IPS-15b (cell line): ENCODE measurements at regions not wholly inside any gene's neighbourhood (a gene's known extent, or its start where the extent isn't known, plus 50 kb on each side); places are given as distances from the start of the nearest gene placed in this dataset.
"Not testable (repeated sequence)": the region's sequence is repeated elsewhere in the genome, so short reads cannot be mapped to it uniquely, and the experiment has no call there.

ENCODE experiments used
- H3K27me3 ChIP-seq: one replicate; pipeline ENCODE4 v1.6.1; 2013; ENCODE audit warnings: low read length; ENCODE audit not compliant: control insufficient read depth, insufficient read depth
- H3K36me3 ChIP-seq: one replicate; pipeline ENCODE4 v1.6.1; 2013; ENCODE audit warnings: low read length; ENCODE audit not compliant: control insufficient read depth, insufficient read depth
- H3K4me1 ChIP-seq: one replicate; pipeline ENCODE4 v1.6.1; 2013; ENCODE audit warnings: mild to moderate bottlenecking, low read length; ENCODE audit not compliant: control insufficient read depth, insufficient read depth
- H3K4me3 ChIP-seq: one replicate; pipeline ENCODE4 v1.5.1; 2013; ENCODE audit warnings: low read depth, low read length
- H3K9ac ChIP-seq: one replicate; pipeline ENCODE4 v1.6.1; 2013; ENCODE audit warnings: low read depth, mild to moderate bottlenecking, low read length
- H3K9me3 ChIP-seq: one replicate; pipeline ENCODE4 v1.6.1; 2013; ENCODE audit warnings: mild to moderate bottlenecking, low read length; ENCODE audit not compliant: control insufficient read depth, insufficient read depth

DNA sequence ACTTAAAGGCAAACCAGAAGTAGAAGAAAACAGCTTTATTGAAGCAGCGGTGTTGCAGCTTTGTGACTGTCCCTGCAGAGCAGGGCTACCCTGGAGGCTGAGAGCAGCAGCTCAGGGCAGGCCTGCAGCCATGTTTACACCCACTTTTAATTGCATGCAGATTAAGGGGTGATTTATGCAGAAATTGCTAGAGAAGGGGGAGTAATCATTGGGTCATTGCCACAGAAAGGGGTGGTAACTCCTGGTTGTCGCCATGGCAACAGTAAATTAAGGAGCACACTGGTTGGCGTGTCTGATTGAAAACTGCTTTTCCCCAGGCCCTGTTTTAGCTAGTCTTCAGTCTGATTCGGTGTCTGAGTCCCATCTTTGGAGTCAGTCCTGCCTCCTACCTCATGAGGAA, 195.4 kb upstream of the HDAC4 start:
- Histone ChIP-seq H3K36me3 (no peaks in the 10 kb centered on the region), H3K27me3 (no peaks in the 10 kb centered on the region), H3K9me3 (no peaks in the 10 kb centered on the region), H3K9ac (no peak overlapping the region), H3K4me1 (no peaks in the 10 kb centered on the region), H3K4me3 (no peak overlapping the region)

DNA sequence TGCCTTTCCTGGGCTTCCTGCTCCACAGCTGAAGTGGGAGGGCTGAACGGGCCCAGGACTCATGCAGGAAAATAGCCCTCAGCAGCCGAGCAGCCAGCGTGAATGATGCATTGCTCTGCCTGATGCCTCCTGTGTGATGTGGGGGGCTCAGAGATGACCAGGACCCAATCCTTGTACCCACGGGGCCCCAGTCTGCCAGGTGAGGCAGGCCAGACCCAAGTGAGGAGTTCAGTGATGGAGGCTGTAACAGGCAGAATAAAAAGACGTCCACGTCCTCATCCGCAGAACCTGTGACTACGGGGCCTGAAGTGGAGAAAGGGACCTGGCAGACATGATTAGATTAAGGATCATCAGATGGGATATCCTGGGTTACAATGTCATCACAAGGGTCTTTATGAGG, 194.9 kb upstream of the HDAC4 start:
- Histone ChIP-seq H3K36me3 (no peaks in the 10 kb centered on the region), H3K9ac (no peak overlapping the region), H3K4me3 (no peak overlapping the region), H3K4me1 (no peaks in the 10 kb centered on the region), H3K27me3 (no peaks in the 10 kb centered on the region), H3K9me3 (no peaks in the 10 kb centered on the region)

DNA sequence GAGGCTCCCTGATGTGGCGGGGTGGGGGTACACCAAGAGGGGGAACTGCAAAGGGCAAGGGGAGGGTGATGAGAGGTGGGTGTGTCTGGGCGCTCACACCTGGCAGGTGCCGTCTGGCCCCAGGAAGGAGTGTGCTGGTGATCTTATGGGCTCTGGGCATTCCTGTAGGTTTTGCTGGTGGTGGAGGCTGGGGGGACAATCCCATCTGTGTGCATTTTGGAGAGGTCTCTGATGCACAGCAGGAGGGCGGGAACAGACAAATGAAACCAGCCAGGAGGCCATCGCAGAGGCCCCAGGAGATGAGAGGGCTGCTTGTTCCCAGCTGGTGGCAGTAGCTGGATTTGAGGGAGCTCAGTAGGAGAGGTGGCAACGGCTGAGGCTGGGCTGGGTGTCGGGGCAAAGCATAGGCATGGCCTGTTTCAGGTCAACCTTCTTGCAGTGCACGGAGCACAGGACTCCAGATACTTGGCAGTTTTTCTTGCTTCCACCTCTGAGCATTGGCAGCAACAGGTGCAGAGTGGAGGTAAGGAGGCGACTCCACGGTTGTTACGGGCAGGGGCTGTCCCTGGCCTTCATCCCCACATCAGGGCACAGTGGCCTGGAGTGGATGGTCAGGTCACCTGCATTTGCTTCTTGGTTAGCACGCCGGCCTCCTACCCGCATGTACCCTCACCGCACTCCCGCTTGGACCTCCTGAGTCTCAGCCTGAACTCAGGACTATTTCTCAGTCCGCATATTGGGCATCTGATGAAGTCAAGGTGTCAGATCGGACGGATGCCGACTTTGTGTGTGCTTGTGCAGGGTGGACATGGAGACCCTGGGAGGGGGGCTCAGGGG, 194.2 kb upstream of the HDAC4 start:
- H3K36me3 ChIP-seq, result no peaks in the 10 kb centered on the region
- no peak overlapping the region for H3K4me3 ChIP-seq
- H3K27me3 ChIP-seq, result no peaks in the 10 kb centered on the region
- H3K9me3 ChIP-seq, result no peaks in the 10 kb centered on the region
- H3K4me1 ChIP-seq, result no peaks in the 10 kb centered on the region
- H3K9ac ChIP-seq, result no peak overlapping the region

DNA sequence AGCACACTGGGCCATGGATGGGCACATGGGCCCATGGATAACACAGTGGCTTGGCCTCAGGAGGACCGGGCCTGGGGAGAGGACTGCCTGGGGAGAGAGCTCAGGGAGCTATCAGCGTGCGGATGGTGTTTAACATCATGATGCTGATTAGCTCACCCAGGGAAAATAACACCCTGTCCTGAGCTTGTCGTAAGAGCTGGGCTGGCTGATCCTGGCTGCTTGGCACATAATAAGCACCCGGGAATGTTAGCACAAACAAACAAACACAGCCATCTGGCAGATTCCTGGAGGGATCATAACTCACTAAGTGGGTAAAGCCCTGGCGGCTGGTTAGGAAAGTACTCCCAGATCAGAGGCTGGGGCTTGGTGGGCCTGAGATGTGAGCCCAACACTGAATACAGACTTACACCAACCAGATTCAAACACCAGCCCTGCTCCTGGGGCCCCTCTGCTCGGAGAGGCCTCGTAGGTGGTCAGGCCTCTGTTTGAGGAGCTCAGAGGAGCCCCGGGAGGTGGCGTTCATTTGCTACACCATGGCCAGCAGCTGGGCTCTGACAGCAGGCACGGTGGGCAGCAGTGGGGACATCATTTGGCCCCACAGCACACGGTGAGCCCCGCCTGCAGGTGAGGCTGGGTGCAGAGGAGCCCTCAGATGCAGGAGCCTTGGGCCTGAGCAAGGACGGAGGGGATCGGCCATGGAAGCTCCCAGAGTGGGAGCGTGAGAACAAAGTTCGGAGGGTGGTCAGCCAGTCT, 193.4 kb upstream of the HDAC4 start:
- no peaks in the 10 kb centered on the region for H3K4me1 ChIP-seq
- H3K27me3 ChIP-seq, result no peaks in the 10 kb centered on the region
- no peaks in the 10 kb centered on the region for H3K9me3 ChIP-seq
- no peak overlapping the region for H3K4me3 ChIP-seq
- no peaks in the 10 kb centered on the region for H3K36me3 ChIP-seq
- H3K9ac ChIP-seq, result no peak overlapping the region

DNA sequence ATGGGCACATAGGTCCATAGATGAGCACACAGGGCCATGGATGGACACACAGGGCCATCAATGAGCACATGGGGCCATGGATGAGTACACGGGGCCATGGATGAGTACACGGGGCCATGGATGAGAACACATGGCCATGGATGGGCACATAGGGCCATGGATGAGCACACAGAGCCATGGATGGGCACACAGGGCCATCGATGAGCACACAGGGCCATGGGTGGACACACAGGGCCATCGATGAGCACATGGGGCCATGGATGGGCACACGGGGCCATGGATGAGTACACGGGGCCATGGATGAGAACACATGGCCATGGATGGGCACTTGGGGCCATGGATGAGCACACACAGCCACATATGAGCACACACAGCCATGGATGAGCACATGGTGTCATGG, 192.6 kb upstream of the HDAC4 start:
- H3K36me3 ChIP-seq, result no peaks in the 10 kb centered on the region
- H3K27me3 ChIP-seq, result no peaks in the 10 kb centered on the region
- H3K9me3 ChIP-seq, result no peaks in the 10 kb centered on the region
- H3K9ac ChIP-seq, result no peak overlapping the region
- H3K4me1 ChIP-seq, result no peaks in the 10 kb centered on the region
- H3K4me3 ChIP-seq, result no peak overlapping the region

DNA sequence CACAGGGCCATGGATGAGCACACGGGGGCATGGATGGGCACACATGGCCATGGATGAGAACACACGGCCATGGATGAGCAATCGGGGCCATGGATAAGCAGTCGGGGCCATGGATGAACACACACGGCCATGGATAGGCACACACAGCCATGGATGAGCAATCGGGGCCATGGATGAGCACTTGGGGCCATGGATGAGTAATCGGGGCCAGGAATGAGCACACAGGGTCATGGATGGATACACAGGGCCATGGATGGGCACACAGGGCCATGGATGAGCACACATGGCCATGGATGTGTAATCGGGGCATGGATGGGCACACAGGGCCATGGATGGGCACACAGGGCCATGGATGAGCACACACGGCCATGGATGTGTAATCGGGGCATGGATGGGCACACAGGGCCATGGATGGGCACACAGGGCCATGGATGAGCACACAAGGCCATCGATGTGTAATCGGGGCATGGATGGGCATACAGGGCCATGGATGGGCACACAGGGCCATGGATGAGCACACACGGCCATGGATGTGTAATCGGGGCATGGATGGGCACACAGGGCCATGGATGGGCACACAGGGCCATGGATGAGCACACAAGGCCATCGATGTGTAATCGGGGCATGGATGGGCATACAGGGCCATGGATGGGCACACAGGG, 191.9 kb upstream of the HDAC4 start:
- H3K9me3 ChIP-seq, H3K9ac ChIP-seq: not testable (repeated sequence)

DNA sequence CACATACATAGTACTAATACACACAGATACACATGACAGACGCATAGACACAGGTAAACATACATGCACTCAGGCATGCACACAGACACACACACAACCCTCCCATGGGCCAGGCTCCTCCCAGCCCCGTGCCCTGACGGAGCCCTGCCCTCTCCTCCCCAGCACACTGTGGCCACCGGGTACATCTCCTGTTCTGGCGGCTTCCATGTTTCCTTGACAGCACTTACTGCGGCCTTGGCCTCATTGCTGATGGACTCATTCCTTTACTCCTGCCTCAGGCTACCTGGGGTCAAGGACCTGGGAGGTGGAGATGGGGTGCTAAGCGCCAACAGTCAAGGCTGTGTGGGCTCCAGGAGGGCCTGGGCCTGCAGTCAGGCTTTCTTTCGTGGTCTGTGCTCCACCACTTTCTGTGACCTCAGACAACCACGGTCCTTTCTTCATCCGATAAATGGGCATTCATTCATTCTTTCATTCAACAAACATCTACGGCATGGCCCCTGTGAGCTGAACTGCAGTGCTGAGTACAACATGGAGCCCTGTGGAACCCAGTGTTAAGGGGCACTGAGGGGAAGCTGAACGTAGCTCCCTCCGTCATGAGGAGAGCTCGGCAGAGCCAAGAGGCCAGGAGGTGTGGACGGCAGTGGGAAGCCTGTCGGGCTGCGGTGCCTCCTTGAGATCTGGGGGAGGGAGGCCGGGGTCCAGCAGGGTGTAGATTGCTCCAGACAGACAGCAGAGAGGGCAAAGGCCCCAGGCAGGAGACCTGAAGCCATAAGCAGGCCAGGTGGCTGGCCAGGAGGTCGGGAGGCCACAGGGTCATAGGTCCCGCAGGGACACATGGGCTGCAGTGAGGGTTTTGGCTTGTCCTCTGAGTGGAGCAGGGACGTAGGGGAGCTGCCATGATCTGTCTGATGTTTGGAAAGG, 190.4 kb upstream of the HDAC4 start:
- no peak overlapping the region for H3K9ac ChIP-seq
- no peaks in the 10 kb centered on the region for H3K27me3 ChIP-seq
- H3K36me3 ChIP-seq, result no peaks in the 10 kb centered on the region
- H3K9me3 ChIP-seq, result no peaks in the 10 kb centered on the region
- H3K4me3 ChIP-seq, result no peak overlapping the region
- no peaks in the 10 kb centered on the region for H3K4me1 ChIP-seq

More for the DNA sequence above, 191.9 kb upstream of the HDAC4 start:
- not testable (repeated sequence) for H3K27me3 ChIP-seq, H3K4me3 ChIP-seq, H3K4me1 ChIP-seq, H3K36me3 ChIP-seq

DNA sequence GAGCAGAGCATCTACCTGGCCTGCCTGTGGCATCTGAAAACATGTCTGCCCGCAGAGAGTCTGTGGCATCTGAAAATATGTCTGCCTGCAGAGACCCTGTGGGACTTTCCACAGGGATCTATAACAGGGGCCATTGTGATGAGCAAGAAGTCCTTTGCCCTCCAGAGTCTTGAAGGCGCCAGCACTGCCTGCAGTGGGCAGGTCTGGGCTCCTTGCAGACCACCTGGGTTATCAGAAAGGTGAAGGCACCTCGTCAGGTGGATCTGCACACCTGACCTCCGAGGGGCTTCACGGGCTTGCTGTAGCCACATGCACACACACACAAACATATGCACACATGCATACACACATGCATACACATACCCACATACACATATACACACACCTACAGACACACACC, 189.5 kb upstream of the HDAC4 start:
- H3K27me3 ChIP-seq, result no peaks in the 10 kb centered on the region
- no peak overlapping the region for H3K9ac ChIP-seq
- H3K4me1 ChIP-seq, result no peaks in the 10 kb centered on the region
- H3K36me3 ChIP-seq, result no peaks in the 10 kb centered on the region
- no peaks in the 10 kb centered on the region for H3K9me3 ChIP-seq
- no peak overlapping the region for H3K4me3 ChIP-seq

DNA sequence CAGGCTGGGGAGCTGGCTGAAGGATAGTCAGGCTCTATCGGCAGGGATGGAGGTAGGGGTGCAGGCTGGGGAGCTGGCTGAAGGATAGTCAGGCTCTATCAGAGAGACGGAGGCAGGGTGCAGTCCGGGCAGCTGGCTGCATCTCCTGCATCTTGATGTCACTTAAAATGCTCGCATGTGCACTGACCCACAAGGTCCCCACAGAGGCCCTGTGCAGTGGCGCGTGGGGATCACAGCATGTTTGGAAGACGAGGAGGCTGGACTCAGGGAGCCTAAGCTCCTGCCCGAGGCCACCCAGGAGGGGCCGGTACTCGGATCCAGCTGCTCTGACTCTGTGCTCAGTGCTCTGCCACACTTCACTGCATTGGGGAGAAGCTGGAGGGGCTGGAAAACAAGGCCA, 189.0 kb upstream of the HDAC4 start:
- no peak overlapping the region for H3K4me3 ChIP-seq
- H3K9ac ChIP-seq, result no peak overlapping the region
- no peaks in the 10 kb centered on the region for H3K4me1 ChIP-seq
- H3K9me3 ChIP-seq, result no peaks in the 10 kb centered on the region
- no peaks in the 10 kb centered on the region for H3K27me3 ChIP-seq
- H3K36me3 ChIP-seq, result no peaks in the 10 kb centered on the region

DNA sequence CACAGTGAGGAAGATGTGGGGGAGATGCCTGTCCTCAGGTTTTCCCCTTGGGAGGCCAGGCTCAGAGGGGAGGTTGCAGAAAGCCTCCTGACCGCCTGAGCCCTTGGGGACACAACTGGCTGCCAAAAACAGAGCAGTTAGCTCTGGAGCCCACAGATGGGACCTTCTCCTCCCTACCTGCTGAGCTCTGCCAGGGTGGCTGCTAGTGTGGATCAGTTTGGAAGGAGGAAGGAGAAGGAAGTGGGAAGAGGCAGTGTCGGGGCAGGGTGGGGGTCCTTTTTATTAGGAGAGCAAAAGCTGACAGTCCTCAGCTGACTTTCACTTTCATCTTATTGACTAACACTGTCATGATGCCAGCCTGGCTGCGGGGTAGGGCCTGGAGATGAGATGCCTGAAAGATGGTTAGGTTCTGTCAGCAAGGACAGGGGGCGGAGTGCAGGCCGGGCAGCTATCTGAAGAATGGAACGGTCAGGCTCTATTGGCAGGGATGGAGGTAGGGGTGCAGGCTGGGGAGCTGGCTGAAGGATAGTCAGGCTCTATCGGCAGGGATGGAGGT, 188.5 kb upstream of the HDAC4 start:
- no peaks in the 10 kb centered on the region for H3K36me3 ChIP-seq
- no peaks in the 10 kb centered on the region for H3K27me3 ChIP-seq
- H3K9me3 ChIP-seq, result no peaks in the 10 kb centered on the region
- no peak overlapping the region for H3K4me3 ChIP-seq
- no peak overlapping the region for H3K9ac ChIP-seq
- H3K4me1 ChIP-seq, result no peaks in the 10 kb centered on the region
